Tibial artery (tissue), 4 donors: ENCODE measurements at regions not wholly inside any gene's neighbourhood (a gene's known extent, or its start where the extent isn't known, plus 50 kb on each side); places are given as distances from the start of the nearest gene placed in this dataset.

Source experiments
- DNase-seq, 2 donors: peaks; one replicate each; pipeline ENCODE4 v3.0.0-alpha.2; 2019
- H3K27ac ChIP-seq, 2 donors: fragments of 200-600 bp; sonication (generic) in 1 of 2; 1 replicate in 1 of 2; 2 replicates in 1 of 2; pipeline ENCODE4 v1.5.1; 2018 to 2019; ENCODE audit warnings: mild to moderate bottlenecking in 1 of 2
- H3K27me3 ChIP-seq, 2 donors: fragments of 200-600 bp; sonication (generic) in 1 of 2; one replicate each; pipeline versions ENCODE4 v1.5.1 to v1.6.0; 2016 to 2019
- H3K36me3 ChIP-seq, 3 donors: fragments of 200-600 bp; sonication (generic) in 2 of 3; one replicate each; pipeline ENCODE4 v1.5.1; 2016 to 2019; ENCODE audit warnings: mild to moderate bottlenecking in 2 of 3
- H3K4me1 ChIP-seq, 4 donors: fragments of 200-600 bp; sonication (generic) in 2 of 4; 1 replicate in 3 of 4; 2 replicates in 1 of 4; pipeline ENCODE4 v1.5.1; 2016 to 2019
- H3K4me3 ChIP-seq, 2 donors: fragments of 200-600 bp; sonication (generic) in 1 of 2; 1 replicate in 1 of 2; 2 replicates in 1 of 2; pipeline ENCODE4 v1.5.1; 2018 to 2019; ENCODE audit warnings: mild to moderate bottlenecking in 2 of 2
- H3K9me3 ChIP-seq, 3 donors: fragments of 200-600 bp; sonication (generic) in 1 of 3; one replicate each; pipeline ENCODE4 v1.5.1; 2016 to 2019
- intact Hi-C: fragments of 100-400 bp; cut with DNase I; formaldehyde crosslinking; loops from one replicate; pipeline ENCODE4 v1.15.0; 2023; ENCODE audit warnings: low total_unique reads
- TF ChIP-seq, protein P1 (sequence below), 2 experiments: fragments of 200-600 bp in 1 of 2; fragments of 450-650 bp in 1 of 2; IDR thresholded peaks; one replicate each; pipeline ENCODE4 v1.5.1; 2017 to 2019; ENCODE audit warnings: antibody characterized with exemption in 2 of 2, mild to moderate bottlenecking in 1 of 2, moderate library complexity in 1 of 2

- no peak overlapping the region for H3K27ac ChIP-seq
- DNase-seq = no peak
- intact Hi-C loops = no loop called here
Observed at GRCh38 chr5:19322716-19323485, 665.1 kb downstream of the CDH18 start.

GRCh38 chr5:19334278-19334677 is 653.7 kb downstream of the CDH18 start:
- H3K9me3 ChIP-seq = peaks cover 0 to 4% (median 0%) of the 10 kb centered on the region in 3 donors
- H3K4me3 ChIP-seq = no peak overlapping the region
- H3K27me3 ChIP-seq = no peaks in the 10 kb centered on the region
- TF ChIP-seq, protein P1, sequence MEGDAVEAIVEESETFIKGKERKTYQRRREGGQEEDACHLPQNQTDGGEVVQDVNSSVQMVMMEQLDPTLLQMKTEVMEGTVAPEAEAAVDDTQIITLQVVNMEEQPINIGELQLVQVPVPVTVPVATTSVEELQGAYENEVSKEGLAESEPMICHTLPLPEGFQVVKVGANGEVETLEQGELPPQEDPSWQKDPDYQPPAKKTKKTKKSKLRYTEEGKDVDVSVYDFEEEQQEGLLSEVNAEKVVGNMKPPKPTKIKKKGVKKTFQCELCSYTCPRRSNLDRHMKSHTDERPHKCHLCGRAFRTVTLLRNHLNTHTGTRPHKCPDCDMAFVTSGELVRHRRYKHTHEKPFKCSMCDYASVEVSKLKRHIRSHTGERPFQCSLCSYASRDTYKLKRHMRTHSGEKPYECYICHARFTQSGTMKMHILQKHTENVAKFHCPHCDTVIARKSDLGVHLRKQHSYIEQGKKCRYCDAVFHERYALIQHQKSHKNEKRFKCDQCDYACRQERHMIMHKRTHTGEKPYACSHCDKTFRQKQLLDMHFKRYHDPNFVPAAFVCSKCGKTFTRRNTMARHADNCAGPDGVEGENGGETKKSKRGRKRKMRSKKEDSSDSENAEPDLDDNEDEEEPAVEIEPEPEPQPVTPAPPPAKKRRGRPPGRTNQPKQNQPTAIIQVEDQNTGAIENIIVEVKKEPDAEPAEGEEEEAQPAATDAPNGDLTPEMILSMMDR (IDR thresholded peaks at IDR 0.05) = no peak
- H3K27ac ChIP-seq = no peak overlapping the region
- H3K36me3 ChIP-seq = no peaks in the 10 kb centered on the region
- H3K4me1 ChIP-seq = no peaks in the 10 kb centered on the region
- intact Hi-C loops = no loop called here
- DNase-seq = no peak

More at GRCh38 chr5:19322716-19323485, 665.1 kb downstream of the CDH18 start:
- no peak overlapping the region for H3K4me3 ChIP-seq
- no peaks in the 10 kb centered on the region for H3K27me3 ChIP-seq
- H3K36me3 ChIP-seq = no peaks in the 10 kb centered on the region
- no peaks in the 10 kb centered on the region for H3K4me1 ChIP-seq
- H3K9me3 ChIP-seq = no peaks in the 10 kb centered on the region
- TF ChIP-seq, protein P1 (IDR thresholded peaks at IDR 0.05) = no peak

DNA sequence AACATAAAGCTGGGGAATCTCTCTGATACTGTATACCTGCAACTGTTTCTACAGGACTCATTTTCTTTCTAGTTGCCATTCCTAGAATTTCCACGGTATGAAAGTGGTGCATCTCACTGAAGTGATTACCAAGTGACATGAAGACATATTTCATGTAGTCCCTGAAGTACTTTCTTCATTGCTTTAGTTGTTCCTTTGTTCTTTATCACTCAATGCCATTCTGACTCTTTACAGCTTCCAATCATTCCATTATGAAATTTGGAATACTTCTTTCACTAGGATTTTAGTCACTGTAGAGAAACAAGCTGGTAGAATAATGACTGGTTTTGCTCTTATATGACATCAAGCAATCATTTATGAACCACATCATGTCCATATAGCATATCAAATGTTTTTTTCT is 645.1 kb downstream of the CDH18 start:
- no peak for DNase-seq
- TF ChIP-seq, protein P1 (IDR thresholded peaks at IDR 0.05) = no peak
- intact Hi-C loops = no loop called here

DNA sequence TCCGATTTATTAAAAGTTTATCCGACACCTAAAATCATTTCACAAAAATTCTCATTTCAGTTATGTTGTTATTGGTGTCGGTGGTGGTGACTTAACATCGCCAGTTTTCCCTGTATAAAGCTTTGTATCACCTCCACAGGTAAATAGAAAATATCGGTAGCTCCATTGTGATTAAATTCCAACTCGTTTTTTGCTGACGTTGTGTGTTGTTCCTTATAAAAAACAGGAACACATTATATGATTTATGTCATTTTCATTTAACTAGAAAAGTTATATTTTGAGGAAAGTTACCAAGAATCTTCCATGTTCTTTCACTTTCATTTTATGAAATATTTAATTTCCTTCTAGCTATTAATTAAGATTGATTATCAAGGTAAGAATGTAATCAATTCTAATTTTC is 635.9 kb downstream of the CDH18 start:
- Histone ChIP-seq H3K4me3 (no peak overlapping the region), H3K36me3 (no peaks in the 10 kb centered on the region), H3K27ac (no peak overlapping the region), H3K4me1 (no peaks in the 10 kb centered on the region), H3K9me3 (no peaks in the 10 kb centered on the region), H3K27me3 (no peaks in the 10 kb centered on the region)
- no peak for DNase-seq
- intact Hi-C loops = no loop called here
- TF ChIP-seq, protein P1 (IDR thresholded peaks at IDR 0.05) = no peak

More for the DNA sequence above, 645.1 kb downstream of the CDH18 start:
- Histone ChIP-seq H3K9me3 (no peaks in the 10 kb centered on the region), H3K36me3 (no peaks in the 10 kb centered on the region), H3K27me3 (no peaks in the 10 kb centered on the region), H3K27ac (no peak overlapping the region), H3K4me1 (no peaks in the 10 kb centered on the region), H3K4me3 (no peak overlapping the region)

DNA sequence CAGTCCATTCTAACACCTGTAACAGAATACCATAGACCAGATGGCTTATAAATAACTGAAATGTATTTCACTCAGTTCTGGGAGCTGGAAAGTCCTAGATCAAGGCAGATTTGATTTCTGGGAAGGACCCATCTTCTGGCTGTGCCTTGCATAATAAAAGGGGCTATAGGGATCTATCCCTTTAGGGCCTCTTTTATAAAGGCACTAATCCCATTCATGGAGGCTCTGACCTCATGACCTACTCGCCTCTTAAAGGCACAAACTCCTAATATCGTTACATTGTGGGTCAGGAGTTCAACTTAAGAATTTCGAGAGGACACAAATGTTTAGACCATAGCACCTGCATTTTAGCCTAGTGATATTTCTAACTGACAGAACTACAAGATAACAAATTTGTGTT is 619.0 kb downstream of the CDH18 start:
- Histone ChIP-seq H3K36me3 (no peaks in the 10 kb centered on the region), H3K4me1 (no peaks in the 10 kb centered on the region), H3K27me3 (no peaks in the 10 kb centered on the region), H3K9me3 (no peaks in the 10 kb centered on the region), H3K27ac (no peak overlapping the region), H3K4me3 (no peak overlapping the region)
- TF ChIP-seq, protein P1 (IDR thresholded peaks at IDR 0.05) = no peak
- intact Hi-C loops = no loop called here
- no peak for DNase-seq
